ENCODE measurements at regions not wholly inside any gene's neighbourhood (a gene's known extent, or its start where the extent isn't known, plus 50 kb on each side); places are given as distances from the start of the nearest gene placed in this dataset.

DNA sequence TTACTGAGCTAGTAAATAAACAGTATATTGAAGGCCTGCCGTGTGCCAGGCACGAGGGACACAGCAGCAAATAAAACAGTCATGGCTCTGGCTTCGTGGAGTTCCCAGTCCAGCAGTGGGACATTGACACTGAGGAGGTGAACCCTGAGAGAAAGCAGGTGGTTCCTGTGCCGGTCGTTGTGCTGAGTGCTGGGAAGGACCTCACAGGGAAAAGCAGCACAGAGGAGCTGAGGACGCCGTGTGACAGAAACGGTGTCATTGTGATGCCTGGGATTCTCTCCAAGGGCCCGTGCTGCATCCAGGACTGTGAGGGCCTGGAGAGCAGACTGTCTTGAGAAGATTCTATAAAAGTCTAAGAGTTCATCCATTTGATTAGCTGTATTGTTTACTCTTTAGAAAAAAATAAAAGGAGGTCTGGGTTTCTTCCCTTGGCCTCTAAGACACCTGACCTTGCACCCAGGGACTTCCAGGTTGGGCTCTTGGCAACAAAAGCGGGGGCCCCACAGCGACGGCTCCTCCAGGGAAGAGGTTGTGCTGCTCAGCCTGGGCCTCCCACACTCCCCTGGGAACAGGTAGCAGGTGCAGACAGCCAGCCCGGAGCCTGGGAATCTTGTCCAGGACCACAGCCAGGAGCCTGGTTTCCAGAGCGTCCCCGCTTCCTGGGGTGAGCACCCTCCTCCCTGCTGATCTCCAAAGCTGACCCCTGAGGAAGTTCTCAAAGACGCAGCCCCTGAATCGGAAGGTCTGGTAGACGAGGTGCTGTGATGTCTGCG, 251.2 kb upstream of the PMEPA1 start:
- DNase-seq = no peak

DNA sequence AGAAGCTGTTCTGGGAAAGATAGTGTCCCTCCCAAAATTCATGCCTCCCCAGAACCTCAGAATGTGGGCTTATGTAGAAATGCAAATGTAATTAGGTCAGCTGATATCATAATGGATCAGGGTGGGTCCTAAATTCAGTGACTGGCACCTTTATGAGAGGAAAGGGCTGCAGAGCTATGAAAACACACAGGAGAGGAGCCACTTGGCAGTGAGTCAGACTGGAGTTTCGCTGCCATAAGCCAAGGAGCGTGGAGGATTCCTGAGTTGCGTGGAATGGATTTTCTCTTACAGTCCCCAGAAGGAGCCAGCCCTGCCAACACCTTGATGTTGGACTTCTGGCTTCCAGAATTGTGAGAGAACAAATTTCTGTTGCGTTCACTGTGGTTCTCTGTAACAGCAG, 249.8 kb upstream of the PMEPA1 start:
- no peak for DNase-seq

- no peak for DNase-seq
Observed at GRCh38 chr20:57959018-57959417, 249.2 kb upstream of the PMEPA1 start.

- DNase-seq = no peak
Observed at GRCh38 chr20:57958050-57958420, 248.2 kb upstream of the PMEPA1 start.

DNA sequence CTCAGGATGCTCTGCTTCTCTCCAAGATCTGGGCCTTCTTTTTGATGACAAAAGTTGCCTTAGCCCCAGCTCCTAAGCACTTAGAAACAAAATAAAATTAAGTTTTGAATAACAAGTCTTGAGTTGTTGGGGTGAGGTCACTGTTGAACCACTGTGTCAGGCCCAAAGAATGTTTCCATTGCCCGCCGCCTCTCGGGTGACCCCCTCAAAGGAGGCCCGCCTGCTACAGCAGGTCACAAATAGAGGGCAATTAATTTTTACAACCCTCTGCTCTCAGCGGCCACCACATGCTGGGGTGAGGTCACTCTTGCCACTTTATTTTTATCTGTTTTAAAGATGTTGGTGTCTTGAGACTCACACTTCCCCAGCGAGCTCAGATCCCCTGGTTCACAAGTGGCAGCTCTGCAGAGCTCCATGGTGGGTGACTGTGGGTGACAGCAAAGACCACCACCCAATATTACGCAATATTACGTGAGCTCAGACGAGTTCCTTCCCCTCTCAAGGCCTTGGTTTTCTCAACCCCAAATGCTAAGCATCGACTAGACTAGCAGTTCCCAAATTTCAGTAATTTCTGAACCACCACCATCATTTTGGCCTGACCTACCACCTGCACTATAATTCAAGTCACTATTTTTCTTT, 247.7 kb upstream of the PMEPA1 start:
- DNase-seq = no peak

DNA sequence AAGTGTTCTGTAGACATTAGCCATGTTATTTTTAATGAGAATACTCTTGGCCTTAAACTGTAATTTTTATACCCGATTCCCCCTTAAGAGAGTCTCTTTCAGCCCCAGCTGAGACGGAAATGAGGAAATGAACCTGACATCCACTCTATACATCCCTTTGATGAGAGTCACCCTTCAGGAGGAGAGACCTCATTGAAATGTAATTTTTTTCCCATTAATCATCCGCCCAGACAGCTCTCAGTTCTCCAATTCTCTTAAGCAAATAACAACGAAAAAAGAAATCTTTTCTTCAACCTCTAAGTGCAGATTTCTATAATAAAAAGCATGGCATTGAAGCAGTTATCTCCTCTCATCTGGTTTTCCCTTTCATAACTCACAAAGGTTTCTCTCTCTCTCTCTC, 243.8 kb upstream of the PMEPA1 start:
- no peak for DNase-seq

GRCh38 chr20:57952136-57952535, 242.3 kb upstream of the PMEPA1 start:
- DNase-seq = no peak

DNA sequence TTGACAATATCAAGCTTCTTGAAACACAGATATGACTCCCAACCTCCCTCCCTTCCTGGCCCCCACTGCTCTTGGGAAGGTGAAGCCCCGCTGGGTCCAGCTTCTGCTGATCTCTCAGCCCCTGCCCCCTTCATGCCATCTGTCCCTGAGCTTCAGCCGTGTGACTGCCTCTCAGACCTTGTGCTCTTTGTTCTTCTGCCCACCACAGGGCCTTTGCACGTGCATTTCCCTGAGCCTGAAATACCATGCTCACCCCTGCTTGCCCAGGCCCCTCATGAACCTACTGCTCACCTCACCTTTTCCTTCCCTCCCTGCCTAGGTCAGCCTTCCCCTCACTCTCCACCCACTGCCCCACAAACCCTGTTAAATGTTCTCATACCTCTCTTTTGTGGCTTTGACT, 241.7 kb upstream of the PMEPA1 start:
- DNase-seq = no peak

GRCh38 chr20:57950764-57951485, 241.1 kb upstream of the PMEPA1 start:
- no peak for DNase-seq

- no peak for DNase-seq
Observed at GRCh38 chr20:57948180-57948955, 238.6 kb upstream of the PMEPA1 start.

GRCh38 chr20:57947421-57948179, 237.8 kb upstream of the PMEPA1 start:
- DNase-seq = no peak

DNA sequence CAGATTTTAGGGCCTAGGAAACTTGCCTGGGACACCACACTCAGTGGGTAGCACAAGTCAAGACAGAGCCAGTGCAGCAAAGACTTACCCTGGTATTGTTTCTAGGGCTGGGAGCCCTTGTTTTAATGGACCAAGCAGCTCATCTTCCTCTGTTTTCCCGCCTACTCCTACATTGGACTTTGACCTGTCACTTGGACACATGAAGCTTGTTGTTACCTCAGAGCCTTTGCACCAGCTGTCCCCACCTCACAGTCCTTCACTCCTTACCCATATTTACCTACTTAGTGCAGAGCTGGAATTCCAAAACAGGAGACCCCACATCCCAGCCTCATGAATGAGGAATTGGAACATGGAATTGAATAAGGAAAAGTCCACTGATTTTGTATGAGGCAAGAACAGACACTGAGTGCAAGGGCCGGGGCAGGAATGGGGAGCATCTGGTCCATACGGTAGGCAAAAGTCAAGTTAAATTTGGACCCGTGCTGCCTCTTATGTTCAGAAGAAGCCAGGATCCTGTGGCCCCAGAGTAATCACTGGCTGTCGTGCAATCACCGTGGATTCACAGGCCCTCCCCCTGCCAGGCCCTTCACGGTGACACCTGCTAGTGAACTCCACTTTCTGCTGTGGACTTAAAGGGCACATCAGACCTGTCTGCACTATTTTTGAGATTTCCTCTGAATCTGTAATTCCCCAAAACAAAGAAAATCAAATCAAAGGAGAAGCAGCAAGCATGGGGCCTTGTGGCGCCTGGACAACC, 236.9 kb upstream of the PMEPA1 start:
- DNase-seq = no peak

- DNase-seq = no peak
Observed at GRCh38 chr20:57944988-57945387, 235.2 kb upstream of the PMEPA1 start.

DNA sequence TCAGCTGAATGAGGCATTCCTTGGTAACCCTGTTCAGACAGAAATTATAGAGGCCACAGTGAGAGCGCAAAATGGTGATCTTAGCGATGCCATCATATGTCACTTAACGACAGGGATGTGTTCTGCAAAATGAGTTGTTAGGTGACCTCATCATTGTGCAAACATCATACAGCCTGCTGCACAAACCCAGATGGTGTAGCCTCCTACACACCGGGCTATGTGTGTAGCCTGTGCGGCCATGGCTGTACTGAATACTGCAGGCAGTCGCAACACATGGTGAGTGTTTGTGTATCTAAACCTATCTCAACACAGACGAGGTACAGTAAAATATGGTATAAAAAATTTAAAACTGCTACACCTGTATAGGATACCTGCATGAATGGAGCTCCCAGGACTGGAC, 234.1 kb upstream of the PMEPA1 start:
- no peak for DNase-seq

DNA sequence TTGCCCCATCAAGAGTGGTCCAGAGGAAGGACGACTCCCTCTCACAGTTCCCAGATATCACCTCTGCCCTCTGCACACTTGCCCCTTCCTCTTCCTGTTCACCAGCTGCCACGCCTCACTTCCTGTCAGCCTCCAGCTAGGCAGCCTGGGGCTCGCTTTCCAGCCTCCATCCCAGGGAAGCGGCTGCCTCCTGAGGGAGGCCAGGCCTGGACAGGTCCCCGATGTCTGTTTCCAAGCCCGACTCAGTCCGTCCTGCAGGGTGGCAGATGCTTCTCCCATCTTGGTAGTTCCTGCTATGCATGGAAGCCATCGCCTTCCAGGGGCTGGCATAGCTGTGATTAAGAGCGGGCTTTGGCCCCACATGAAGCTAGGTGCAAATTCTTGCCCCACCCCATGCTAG, 233.5 kb upstream of the PMEPA1 start:
- DNase-seq = no peak

- DNase-seq = no peak
Observed at GRCh38 chr20:57941604-57942381, 232.0 kb upstream of the PMEPA1 start.

DNA sequence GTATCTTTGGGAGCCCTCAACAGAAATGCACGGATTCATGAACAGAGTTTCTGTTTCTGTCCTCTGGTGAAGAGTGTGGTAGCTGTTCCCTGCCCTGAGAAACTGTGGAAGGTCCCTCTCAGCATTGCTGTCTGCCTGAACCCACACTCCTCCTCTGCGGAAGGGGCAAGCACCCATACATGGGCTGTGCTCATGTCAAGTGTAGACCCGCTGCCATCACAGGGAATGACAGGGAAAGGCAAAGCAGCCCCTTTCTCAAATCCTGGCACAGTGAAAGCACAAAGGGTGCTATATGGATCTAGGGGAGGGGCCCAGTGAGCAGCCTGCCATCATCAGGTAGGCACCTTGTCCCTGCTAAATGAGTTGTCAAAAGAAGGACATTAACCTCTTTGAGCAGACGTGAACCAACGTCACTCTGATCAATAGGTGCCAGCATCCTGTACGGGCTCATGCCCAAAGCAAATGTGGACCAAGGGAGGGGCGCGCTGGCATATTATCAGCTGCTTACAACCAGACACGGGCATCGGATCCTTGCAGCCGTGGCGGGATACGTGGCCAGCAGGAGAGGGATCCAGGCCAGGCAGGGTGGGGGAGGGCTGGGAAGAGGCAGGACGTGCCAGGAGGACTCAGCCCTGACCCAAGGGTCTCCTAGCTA, 231.2 kb upstream of the PMEPA1 start:
- DNase-seq = no peak

GRCh38 chr20:57940376-57940775, 230.6 kb upstream of the PMEPA1 start:
- DNase-seq = no peak

GRCh38 chr20:57939499-57939898, 229.7 kb upstream of the PMEPA1 start:
- no peak for DNase-seq
